ENCODE measurements at regions not wholly inside any gene's neighbourhood (a gene's known extent, or its start where the extent isn't known, plus 50 kb on each side); places are given as distances from the start of the nearest gene placed in this dataset.

DNA sequence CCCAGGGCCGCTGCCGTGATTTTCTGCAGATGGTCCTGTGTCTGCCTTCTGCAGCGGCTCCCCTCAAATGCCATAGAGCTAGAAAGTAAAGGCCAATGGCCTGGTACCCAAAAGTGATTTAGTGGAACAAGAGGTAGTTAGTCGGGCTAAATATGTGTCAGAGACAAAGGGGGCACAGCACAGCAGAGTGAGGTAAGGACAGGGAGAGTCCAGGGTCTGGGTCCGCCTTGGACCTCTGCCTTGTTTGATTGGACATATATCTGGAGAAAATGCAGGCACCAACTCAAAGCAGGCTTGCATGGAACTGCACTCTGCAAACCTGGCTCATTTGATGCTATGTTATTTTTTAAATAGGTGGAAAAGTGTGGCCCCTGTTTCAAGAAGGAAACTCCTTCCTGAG is 249.6 kb upstream of the B3GAT1 start:
- TF ChIP-seq, protein P1, sequence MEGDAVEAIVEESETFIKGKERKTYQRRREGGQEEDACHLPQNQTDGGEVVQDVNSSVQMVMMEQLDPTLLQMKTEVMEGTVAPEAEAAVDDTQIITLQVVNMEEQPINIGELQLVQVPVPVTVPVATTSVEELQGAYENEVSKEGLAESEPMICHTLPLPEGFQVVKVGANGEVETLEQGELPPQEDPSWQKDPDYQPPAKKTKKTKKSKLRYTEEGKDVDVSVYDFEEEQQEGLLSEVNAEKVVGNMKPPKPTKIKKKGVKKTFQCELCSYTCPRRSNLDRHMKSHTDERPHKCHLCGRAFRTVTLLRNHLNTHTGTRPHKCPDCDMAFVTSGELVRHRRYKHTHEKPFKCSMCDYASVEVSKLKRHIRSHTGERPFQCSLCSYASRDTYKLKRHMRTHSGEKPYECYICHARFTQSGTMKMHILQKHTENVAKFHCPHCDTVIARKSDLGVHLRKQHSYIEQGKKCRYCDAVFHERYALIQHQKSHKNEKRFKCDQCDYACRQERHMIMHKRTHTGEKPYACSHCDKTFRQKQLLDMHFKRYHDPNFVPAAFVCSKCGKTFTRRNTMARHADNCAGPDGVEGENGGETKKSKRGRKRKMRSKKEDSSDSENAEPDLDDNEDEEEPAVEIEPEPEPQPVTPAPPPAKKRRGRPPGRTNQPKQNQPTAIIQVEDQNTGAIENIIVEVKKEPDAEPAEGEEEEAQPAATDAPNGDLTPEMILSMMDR (IDR thresholded peaks at IDR 0.05 in 4 of 5, conservative IDR thresholded peaks at IDR 0.05 in 1 of 5), result no peak
- TF ChIP-seq POLR2A (IDR thresholded peaks at IDR 0.05), result no peak
